CD4-positive, alpha-beta T cell (primary cell): ENCODE measurements at regions not wholly inside any gene's neighbourhood (a gene's known extent, or its start where the extent isn't known, plus 50 kb on each side); places are given as distances from the start of the nearest gene placed in this dataset.

Experiments
- ATAC-seq: fragments of 200-7000 bp; cut with Tn5 transposase; one replicate; pipeline ENCODE4 v1.10.0; 2022; ENCODE audit warnings: mild to moderate bottlenecking; ENCODE audit not compliant: poor library complexity
- CTCF ChIA-PET: fragments of 350-600 bp; sonication (Branson Sonifier 250); formaldehyde crosslinking; loops from one replicate; lab custom pipeline; 2021; ENCODE audit warnings: antibody characterized with exemption, inconsistent platforms; lab: Charles Lee
- POLR2A ChIA-PET: fragments of 350-600 bp; sonication (Branson Sonifier 250); formaldehyde crosslinking; loops from one replicate; lab custom pipeline; 2021; ENCODE audit warnings: antibody characterized with exemption, inconsistent platforms; lab: Charles Lee
- DNase-seq, 14 experiments: peaks; one replicate each; pipeline ENCODE4 v3.0.0-alpha.2; 2013 to 2020; ENCODE audit warnings: mixed read lengths in 2 of 14
- H3K27ac ChIP-seq, 2 donors: one replicate each; pipeline versions ENCODE4 v1.5.1 to v1.7.0; 2013; ENCODE audit warnings: low read length in 2 of 2, low read depth in 1 of 2, mild to moderate bottlenecking in 1 of 2
- H3K27me3 ChIP-seq, 2 experiments: 1 replicate in 1 of 2; 2 replicates in 1 of 2; pipeline versions ENCODE4 v1.6.1 to v1.7.0; 2013; ENCODE audit warnings: low read length in 2 of 2, control low read depth in 1 of 2, mild to moderate bottlenecking in 1 of 2, moderate library complexity in 1 of 2; ENCODE audit not compliant: insufficient read depth in 2 of 2, control insufficient read depth in 1 of 2
- H3K36me3 ChIP-seq: one replicate; pipeline ENCODE4 v1.6.1; 2013; ENCODE audit warnings: low read length, control low read depth; ENCODE audit not compliant: insufficient read depth
- H3K4me1 ChIP-seq: one replicate; pipeline ENCODE4 v1.6.1; 2013; ENCODE audit warnings: low read length, control low read depth; ENCODE audit not compliant: insufficient read depth
- H3K4me3 ChIP-seq: one replicate; pipeline ENCODE4 v1.5.1; 2013; ENCODE audit warnings: mild to moderate bottlenecking, low read length, moderate library complexity
- H3K9me3 ChIP-seq, 2 experiments: 1 replicate in 1 of 2; 2 replicates in 1 of 2; pipeline versions ENCODE4 v1.6.1 to v1.7.0; 2013; ENCODE audit warnings: low read length in 2 of 2, mild to moderate bottlenecking in 2 of 2, control low read depth in 1 of 2, moderate library complexity in 1 of 2; ENCODE audit not compliant: control insufficient read depth in 1 of 2, insufficient read depth in 1 of 2
- H3K27ac Mint-ChIP-seq: one replicate; pipeline ENCODE4 v1.8.0; 2020; ENCODE audit warnings: mixed read lengths
- H3K27me3 Mint-ChIP-seq: one replicate; pipeline ENCODE4 v1.8.0; 2021; ENCODE audit warnings: mixed read lengths
- H3K36me3 Mint-ChIP-seq: one replicate; pipeline ENCODE4 v1.8.0; 2021; ENCODE audit warnings: low read depth, mixed read lengths
- H3K4me1 Mint-ChIP-seq: one replicate; pipeline ENCODE4 v1.8.0; 2021; ENCODE audit warnings: low read depth, mixed read lengths
- H3K4me3 Mint-ChIP-seq: one replicate; pipeline ENCODE4 v1.8.0; 2020; ENCODE audit warnings: mild to moderate bottlenecking, mixed read lengths
- H3K9me3 Mint-ChIP-seq: one replicate; pipeline ENCODE4 v1.8.0; 2020; ENCODE audit warnings: mixed read lengths
- intact Hi-C, 2 experiments: fragments of 100-400 bp; cut with DNase I in 1 of 2; cut with micrococcal nuclease in 1 of 2; formaldehyde crosslinking; loops; one replicate each; pipeline versions ENCODE4 v1.15.1 to v1.9.0; 2023 to 2025; cut with DNase I, micrococcal nuclease
- TF ChIP-seq, protein P1 (sequence below): fragments of 200-600 bp; IDR thresholded peaks from one replicate; pipeline ENCODE4 v1.8.0; 2022; ENCODE audit warnings: antibody characterized with exemption, mild to moderate bottlenecking

GRCh38 chr9:115391168-115391825 is 273.3 kb upstream of the TNC start:
- ATAC-seq (no peak), DNase-seq (no peak)
- Mint-ChIP-seq H3K27ac (no peak overlapping the region), H3K9me3 (no peaks in the 10 kb centered on the region), H3K4me3 (no peak overlapping the region), H3K27me3 (peaks cover 26% of the 10 kb centered on the region), H3K4me1 (no peaks in the 10 kb centered on the region), H3K36me3 (no peaks in the 10 kb centered on the region)
- CTCF ChIA-PET, result no interaction called here
- Histone ChIP-seq H3K36me3 (no peaks in the 10 kb centered on the region), H3K9me3 (no peaks in the 10 kb centered on the region), H3K4me3 (no peak overlapping the region), H3K4me1 (no peaks in the 10 kb centered on the region), H3K27ac (no peak overlapping the region), H3K27me3 (no peaks in the 10 kb centered on the region)
- intact Hi-C loops, result no loop called here
- TF ChIP-seq, protein P1, sequence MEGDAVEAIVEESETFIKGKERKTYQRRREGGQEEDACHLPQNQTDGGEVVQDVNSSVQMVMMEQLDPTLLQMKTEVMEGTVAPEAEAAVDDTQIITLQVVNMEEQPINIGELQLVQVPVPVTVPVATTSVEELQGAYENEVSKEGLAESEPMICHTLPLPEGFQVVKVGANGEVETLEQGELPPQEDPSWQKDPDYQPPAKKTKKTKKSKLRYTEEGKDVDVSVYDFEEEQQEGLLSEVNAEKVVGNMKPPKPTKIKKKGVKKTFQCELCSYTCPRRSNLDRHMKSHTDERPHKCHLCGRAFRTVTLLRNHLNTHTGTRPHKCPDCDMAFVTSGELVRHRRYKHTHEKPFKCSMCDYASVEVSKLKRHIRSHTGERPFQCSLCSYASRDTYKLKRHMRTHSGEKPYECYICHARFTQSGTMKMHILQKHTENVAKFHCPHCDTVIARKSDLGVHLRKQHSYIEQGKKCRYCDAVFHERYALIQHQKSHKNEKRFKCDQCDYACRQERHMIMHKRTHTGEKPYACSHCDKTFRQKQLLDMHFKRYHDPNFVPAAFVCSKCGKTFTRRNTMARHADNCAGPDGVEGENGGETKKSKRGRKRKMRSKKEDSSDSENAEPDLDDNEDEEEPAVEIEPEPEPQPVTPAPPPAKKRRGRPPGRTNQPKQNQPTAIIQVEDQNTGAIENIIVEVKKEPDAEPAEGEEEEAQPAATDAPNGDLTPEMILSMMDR, result no peak
- POLR2A ChIA-PET, result no interaction called here

DNA sequence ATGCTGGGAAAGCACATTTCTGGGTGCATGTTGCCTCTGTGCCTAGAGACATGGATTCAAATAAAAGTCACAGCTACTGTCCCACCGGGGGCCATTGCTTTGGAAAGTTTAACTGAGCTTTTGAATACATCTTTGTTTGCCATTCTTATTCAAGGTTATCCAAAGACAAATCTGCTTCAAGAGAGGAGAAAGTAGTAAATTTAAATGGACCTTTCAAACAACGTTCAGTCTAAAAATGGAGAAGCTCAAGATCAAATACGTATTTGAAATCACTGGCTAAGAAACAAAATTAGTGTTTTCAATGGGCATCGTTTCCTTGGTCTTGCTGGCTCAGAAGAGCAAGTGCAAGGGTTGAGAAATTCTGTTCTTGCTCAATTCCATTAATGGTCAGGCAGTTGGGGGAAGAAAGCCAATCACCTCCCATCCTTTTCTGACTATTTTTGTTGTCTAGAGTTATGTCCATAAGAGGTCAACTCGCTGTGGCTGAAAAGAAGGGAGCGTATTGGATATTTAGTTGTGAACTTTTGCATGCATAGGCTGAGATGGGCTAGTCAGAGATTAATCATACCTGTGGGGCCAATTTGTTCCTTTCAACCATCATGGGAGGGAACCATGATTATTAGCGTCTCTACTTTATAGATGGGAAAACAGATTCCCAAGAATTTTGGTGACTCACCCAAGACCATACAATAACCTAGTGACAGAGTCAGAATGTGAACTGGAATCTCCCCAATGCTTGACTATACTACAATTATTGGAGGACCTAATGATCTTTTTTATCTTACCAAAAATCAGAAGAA is 276.2 kb upstream of the TNC start:
- POLR2A ChIA-PET, result no interaction called here
- intact Hi-C loops, result no loop called here

GRCh38 chr9:115395511-115396021 is 277.6 kb upstream of the TNC start:
- no peaks in the 10 kb centered on the region for H3K36me3 ChIP-seq
- H3K4me3 Mint-ChIP-seq, result no peak overlapping the region
- no peaks in the 10 kb centered on the region for H3K9me3 Mint-ChIP-seq
- H3K9me3 ChIP-seq, result no peaks in the 10 kb centered on the region
- ChIA-PET POLR2A (no interaction called here), CTCF (no interaction called here)
- no peak for DNase-seq
- no peaks in the 10 kb centered on the region for H3K36me3 Mint-ChIP-seq
- no peak overlapping the region for H3K27ac Mint-ChIP-seq
- TF ChIP-seq, protein P1, result no peak
- H3K27me3 ChIP-seq, result no peaks in the 10 kb centered on the region
- no peak overlapping the region for H3K4me3 ChIP-seq
- no peaks in the 10 kb centered on the region for H3K4me1 Mint-ChIP-seq
- intact Hi-C loops, result no loop called here
- no peak for ATAC-seq
- H3K27ac ChIP-seq, result no peak overlapping the region
- peaks cover 26% of the 10 kb centered on the region for H3K27me3 Mint-ChIP-seq
- H3K4me1 ChIP-seq, result no peaks in the 10 kb centered on the region

More for the DNA sequence above, 276.2 kb upstream of the TNC start:
- H3K9me3 ChIP-seq, result no peaks in the 10 kb centered on the region
- H3K27ac ChIP-seq, result no peak overlapping the region
- CTCF ChIA-PET, result interaction anchor here (1.3 kb wide), 1 partner anchor 11 kb away, joined by 4 read pairs; no protein-coding TSS in a partner anchor
- H3K27me3 ChIP-seq, result no peaks in the 10 kb centered on the region
- H3K4me3 Mint-ChIP-seq, result no peak overlapping the region
- TF ChIP-seq, protein P1, result no peak
- no peak overlapping the region for H3K4me3 ChIP-seq
- ATAC-seq (no peak), DNase-seq (no peak)
- no peaks in the 10 kb centered on the region for H3K9me3 Mint-ChIP-seq
- H3K27me3 Mint-ChIP-seq, result peaks cover 26% of the 10 kb centered on the region
- H3K27ac Mint-ChIP-seq, result no peak overlapping the region
- H3K4me1 Mint-ChIP-seq, result no peaks in the 10 kb centered on the region
- H3K36me3 Mint-ChIP-seq, result no peaks in the 10 kb centered on the region
- no peaks in the 10 kb centered on the region for H3K36me3 ChIP-seq
- H3K4me1 ChIP-seq, result no peaks in the 10 kb centered on the region
